SIG-M5 treated with dmso at 0.1 percent for 504 hours (cell line): ENCODE measurements at regions not wholly inside any gene's neighbourhood (a gene's known extent, or its start where the extent isn't known, plus 50 kb on each side); places are given as distances from the start of the nearest gene placed in this dataset.
"Not testable (repeated sequence)": the region's sequence is repeated elsewhere in the genome, so short reads cannot be mapped to it uniquely, and the experiment has no call there.

ENCODE experiments used
- DNase-seq: peaks from one replicate; lab custom pipeline; 2025; ENCODE audit not compliant: unreplicated experiment; lab: John Stamatoyannopoulos, UW

GRCh38 chr18:43710135-43710534, 432.8 kb upstream of the SYT4 start:
- no peak for DNase-seq

- DNase-seq = no peak
Measured at GRCh38 chr18:43714343-43715010, 437.2 kb upstream of the SYT4 start.

DNA sequence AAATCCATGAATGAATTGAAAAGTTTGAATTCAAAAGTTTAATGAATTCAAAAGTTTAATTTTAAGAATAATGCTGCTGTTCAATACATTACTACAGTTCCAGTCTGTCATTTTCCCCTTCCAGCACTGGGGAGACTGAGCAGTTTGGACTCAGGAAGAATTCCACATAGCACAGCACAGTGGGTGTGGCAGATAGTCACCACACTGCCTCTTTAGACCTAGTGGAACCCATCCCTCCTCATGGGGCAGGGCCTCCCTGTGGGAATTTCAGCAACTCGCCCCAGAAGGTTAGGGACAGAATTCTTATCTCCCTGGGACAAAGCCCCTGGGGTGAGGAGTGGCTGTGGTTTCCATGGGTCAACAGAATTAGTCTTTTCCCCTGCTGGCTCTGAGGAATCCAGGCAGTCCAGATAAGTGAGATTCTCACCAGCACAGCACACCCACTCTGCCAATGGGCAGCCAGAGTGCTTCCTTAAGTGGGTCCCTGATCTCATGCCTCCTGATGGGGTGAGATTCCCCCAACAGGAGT, 442.0 kb upstream of the SYT4 start:
- no peak for DNase-seq

GRCh38 chr18:43720041-43720440, 442.8 kb upstream of the SYT4 start:
- no peak for DNase-seq

- DNase-seq = no peak
Measured at GRCh38 chr18:43735570-43735969, 458.3 kb upstream of the SYT4 start.

GRCh38 chr18:43744960-43745745, 467.9 kb upstream of the SYT4 start:
- DNase-seq = no peak

DNA sequence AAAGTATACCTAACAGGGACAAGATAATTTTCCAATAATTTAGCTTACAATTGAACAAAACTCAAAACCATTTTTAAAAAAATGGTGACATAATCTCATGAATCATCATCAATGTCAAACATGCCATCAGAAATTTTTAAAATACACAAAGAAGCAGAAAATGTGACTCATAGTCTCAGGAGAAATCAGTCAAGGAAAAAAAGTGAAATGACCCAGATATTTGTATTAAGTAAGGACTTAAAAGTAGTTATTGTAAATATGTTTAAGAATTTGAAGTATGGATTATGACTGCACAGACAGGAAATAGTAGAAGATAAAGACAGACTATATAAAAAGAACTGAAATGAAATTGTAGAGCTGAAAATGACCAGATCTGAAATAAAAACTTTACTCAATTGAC, 473.9 kb upstream of the SYT4 start:
- no peak for DNase-seq

DNA sequence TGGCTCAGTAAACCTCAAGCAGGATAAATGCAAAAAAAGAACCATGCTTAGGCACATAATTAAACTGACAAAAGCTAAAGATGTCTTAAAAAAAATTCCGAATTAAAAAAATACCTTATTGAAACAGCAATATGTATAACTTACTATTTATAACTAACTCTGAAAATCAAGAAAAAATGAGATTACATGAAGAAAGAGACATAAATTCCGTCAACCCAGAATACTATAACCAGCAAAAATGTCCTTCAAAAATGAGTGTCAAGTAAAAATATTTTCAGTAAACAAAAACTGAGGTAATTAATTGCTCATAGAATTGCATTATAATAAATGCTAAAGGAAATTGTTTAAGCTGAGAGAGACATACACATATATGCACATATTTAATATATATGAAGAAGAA, 474.5 kb upstream of the SYT4 start:
- DNase-seq = no peak

DNA sequence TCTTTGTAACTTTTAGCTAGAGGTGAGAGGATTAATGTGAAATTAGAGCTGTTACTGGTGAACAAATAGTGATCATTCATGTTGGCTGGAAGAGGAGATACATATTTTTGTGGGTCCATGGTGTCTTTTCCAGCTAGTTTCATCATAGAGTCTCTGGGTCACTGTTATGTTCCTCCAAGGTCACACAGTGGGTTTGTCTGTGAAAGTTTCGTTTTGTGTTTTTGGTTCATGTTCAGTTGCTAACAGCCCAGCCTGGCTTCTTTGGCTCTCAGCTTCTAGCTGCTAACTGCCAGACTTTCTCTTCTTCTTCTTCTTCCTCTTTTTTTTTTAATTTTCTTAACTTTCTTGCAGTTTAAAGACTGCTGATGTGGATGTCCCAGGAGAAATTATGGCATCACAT, 480.0 kb upstream of the SYT4 start:
- DNase-seq = no peak

- DNase-seq = no peak
Measured at GRCh38 chr18:43758734-43759133, 481.4 kb upstream of the SYT4 start.

GRCh38 chr18:43760010-43760409, 482.7 kb upstream of the SYT4 start:
- no peak for DNase-seq

DNA sequence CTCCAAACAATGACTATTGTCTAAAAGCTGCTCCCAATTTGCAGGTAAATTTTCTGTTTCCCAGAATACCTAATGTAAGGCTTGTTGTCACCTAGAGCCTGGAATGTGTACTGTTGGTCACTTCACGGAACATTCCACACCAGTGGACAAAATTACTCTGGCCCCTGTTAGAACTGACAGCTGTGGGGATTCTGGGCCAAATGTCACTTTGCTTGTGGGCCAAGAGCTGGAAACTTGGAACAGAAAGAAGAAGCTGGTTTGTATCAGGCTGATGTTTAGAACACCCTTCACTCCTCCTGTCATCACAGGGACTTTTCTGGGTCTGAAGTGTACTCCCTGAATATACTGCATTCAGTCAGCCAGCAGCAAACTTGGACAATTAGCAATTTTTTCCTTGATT, 495.6 kb upstream of the SYT4 start:
- DNase-seq = no peak

- DNase-seq = no peak
Measured at GRCh38 chr18:43774497-43774896, 497.2 kb upstream of the SYT4 start.

DNA sequence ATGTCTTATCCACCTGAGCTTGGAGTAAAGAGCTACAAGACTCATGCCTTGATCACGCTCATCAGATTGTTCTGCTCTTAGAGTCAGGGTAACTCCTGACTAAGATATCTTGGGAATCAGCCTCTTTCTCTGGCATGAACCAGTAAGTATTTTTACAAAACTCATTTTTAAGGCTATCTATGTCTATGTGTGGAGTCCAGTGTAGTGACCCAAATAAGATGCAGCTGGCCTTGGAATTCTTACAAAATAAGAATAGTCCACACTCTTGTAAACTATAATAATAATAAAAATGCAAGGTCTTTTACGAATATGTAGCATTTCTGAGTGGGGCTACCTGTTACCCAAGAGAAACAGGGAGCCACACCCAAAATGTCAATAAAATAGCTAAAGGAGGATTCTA, 498.3 kb upstream of the SYT4 start:
- DNase-seq = no peak

DNA sequence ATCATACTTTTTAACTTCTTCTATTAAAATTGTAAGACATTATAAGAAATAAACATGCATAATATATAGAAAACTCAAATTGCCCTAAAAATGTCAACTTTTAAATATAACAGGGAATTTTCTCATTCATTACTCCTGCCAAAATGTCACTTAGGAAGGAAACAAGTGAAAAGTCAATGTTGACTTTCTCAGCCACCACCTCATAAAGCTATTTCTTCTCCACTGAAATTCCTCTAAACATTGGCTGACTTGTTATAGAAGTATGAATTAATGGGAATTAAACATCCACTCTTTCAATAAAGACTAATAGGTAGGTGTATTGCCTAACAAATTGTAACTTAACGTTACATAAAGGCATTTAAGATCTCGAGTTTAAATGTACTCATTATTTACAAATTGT, 499.7 kb upstream of the SYT4 start:
- DNase-seq = no peak

DNA sequence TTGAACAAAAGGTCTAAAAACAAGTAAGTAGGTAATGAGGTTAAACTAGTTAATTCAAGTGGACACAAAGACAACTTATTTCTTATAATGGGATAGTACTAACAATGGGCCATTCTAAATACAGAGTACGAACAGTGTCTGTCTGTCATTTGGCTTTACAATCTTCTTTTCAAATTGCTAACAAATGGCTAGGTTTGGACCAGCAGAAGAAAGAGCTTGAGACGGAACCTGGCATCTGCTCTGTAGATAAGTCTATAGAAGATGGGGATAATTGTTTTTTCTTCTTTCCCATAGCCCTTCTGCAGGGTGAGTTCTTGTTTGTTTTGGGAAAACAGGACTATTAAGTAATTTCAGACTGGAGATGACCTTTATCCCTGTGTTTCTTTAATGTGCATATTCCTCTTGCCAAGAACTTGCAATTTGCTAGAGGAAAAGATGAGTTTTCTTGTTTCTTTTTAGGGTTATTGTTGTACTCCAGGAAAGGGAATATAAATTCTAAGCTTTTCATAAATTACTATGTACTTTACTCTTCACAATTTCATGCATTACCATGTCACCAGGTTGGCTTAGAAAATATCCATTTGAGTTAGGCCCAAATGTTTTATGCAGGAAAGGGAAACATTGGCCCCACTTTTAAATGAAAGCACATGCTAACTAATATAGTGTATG, 500.5 kb upstream of the SYT4 start:
- DNase-seq = no peak

DNA sequence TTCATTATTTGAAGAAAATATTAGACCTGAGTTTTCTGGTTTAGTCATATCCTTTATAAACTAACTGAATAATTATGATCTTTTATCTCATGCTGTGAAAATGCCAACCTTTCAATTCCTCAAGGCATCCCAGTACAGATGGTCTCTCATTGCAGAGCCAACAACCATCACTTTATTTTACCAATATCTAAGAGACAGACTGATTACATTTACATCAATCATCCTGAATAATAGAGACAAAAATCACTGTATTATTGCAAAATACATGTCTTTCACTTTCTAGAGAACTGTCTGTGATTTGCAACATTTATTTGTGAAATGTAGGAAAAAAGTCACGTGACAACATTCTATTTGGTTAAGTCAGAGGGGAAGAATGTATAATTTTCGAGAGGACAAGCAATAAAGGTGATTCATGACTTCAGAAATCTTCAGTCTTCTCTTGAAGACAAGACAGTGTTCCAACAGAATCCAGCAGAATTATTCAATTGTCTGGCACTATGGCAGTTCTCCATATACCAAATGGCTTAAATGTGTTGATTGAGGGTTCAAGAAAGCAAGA, 503.6 kb upstream of the SYT4 start:
- DNase-seq = no peak

DNA sequence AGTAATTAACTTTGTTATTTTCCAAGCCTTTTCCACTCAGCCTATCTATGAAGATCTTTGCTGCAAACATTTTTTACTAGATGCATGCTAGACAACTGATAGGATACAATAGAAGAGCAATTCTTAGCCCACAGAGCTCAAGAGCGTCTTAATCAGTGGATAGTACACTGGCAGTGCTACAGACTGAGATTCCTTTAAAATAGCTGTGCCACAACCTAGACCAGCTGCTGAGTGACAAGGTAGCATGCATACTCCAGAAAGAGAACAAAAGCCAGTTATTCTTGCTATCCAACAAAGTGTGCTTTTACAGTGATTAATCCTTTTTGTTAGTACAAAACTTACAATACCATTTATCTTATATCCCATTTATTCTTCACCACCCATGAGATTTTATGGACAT, 507.9 kb upstream of the SYT4 start:
- DNase-seq = no peak

DNA sequence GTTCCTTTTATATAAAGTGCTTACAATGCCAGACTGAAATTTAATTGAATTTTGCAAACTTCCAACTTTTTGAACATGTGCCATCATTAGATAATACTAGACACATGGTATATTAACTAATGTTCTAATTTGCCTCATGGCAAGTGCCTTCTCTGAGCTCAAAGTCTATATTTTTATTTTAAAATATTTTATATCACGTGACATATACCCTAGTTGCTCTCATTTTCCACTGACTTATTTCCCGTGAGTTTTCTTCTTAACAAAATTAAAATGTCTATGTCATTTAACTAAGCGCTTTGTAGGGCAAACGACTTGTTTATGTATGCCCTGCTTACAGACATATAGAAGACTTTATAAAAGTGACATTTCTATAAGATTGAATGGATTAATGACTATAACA, 509.6 kb upstream of the SYT4 start:
- DNase-seq = no peak

DNA sequence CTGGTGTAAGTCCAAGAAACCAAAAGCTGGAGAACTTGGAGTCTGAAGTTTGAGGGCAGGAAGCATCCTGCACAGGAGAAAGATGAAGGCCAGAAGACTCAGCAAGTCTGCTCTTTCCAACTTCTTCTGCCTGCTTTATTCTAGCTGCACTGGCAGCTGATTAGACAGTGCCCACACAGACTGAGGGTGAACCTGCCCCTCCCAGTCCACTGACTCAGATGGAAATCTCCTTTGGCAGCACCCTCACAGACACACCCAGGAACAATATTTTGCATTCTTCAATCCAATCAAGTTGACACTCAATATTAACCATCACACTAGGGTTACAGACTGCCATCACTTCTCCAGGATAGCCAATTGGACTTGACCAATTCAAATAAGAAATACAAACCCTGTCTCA, 510.4 kb upstream of the SYT4 start:
- not testable (repeated sequence) for DNase-seq

DNA sequence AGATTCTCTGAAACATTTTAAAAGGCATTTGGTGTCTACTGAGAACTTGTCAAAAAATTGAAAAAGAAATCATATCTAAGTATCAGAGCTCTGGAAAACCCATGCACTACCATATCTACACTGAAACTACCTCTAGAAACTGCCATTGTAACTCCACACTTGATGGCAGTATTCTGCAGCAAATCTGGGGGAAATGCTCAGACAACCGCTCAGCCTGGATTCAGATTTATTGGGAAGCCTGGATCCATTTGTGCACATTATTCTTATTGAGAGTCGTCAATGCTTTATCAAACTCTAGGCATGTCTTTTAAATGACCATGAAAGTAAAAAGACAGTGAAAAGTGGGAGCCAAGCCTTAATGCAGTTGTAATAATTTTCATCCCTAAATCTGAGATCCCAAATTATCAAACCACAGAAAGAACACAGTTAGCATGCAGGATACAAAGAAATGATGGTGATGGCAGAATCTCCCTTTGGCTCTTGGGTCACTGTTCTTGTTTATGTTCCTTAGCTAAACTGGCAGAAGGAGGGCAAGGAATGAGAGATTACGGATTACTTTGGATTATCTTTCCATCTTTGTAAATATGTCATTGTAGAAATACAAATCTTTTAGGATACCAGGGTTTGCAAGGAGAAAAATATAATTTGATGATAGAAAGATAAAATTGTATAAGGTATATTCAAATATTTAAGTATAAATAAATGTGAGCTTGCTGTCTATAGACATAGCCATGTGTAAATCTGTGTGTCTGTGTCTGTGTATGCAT, 512.1 kb upstream of the SYT4 start:
- DNase-seq = no peak
